GM21723 (cell line): ENCODE measurements at regions not wholly inside any gene's neighbourhood (a gene's known extent, or its start where the extent isn't known, plus 50 kb on each side); places are given as distances from the start of the nearest gene placed in this dataset.

Experiments used
- ATAC-seq: cut with Tn5 transposase; IDR thresholded peaks from one replicate; pipeline ENCODE4 v1.9.1; 2021; ENCODE audit warnings: mild to moderate bottlenecking, moderate library complexity; ENCODE audit not compliant: unreplicated experiment

DNA sequence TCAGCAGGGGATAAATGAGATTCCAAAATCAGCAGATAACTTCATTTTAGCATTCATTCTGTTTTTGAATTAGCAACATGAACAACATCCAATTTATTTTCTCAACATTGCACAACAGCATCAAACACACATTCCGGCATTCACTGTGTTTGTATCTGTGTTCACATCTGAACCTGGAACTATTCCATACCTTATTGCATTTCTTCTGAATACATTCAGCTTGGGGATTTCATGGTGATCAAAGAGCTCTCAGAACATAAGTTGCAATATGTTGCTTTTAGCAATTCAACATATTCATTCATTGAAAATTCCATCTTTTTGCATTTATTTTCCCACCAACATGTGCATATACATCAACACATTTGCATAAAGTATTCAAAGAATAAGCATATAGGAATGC, 1431.7 kb upstream of the PIK3C3 start:
- ATAC-seq = no peak

GRCh38 chr18:40501026-40501425, 1454.0 kb upstream of the PIK3C3 start:
- ATAC-seq = no peak

- no peak for ATAC-seq
Measured at GRCh38 chr18:40494603-40495002, 1460.4 kb upstream of the PIK3C3 start.

DNA sequence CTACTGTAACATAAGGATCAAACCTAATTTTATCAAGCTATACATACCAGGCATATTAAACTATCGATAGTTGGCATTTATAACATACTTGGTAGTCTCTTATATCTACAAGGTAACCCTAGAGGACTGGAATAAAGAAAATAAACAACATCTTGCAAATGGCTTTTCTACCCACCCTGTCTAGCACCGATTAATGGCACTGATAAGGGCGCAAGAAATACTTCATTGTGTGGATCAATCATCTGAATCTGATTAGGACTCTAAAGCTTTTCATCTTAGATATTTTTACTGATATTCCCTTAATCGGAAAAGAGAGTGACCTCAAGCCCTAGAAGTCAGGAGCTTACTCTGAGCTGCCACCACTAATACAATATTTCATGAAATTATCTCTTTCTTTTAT, 1461.7 kb upstream of the PIK3C3 start:
- ATAC-seq = no peak

GRCh38 chr18:40489301-40489700, 1465.7 kb upstream of the PIK3C3 start:
- ATAC-seq = no peak

- no peak for ATAC-seq
Measured at GRCh38 chr18:40485318-40485717, 1469.7 kb upstream of the PIK3C3 start.

DNA sequence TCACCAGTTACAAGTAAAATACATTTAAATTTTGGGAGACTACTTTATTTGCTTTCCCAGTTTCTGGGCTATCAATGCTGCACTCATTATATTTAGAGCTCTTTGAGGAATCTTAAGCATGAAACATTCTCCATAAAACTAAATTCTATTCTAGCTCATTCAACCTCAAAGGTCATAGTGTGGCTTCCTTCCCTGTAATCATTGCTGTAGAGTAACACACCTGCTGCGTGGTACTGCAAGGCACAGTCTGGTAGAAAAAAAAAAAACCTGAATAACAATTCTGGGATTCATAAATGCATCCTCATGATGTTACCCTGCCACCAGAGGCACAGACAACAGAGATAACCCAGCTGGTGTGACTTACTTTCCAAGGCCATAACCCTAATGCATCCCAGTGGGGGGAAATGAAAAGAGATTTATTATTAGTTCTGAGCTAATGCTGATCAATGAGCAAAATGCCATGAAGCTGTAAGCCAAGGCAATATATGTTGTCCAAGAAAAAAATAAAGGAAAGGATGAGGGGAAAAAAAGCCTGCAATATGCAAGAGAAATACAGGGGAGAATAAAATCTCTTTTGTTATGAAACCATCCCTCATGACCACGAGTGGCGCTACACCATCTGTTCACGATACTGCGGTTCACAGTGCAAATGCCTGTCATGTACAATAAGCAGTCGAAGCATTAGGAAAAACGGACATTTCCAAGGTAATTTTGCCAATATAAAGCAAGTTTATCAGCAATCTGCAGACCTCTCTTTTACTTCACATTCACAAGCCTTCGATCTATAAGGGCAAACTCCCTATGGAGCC, 1481.6 kb upstream of the PIK3C3 start:
- ATAC-seq = no peak

GRCh38 chr18:40470723-40471122, 1484.3 kb upstream of the PIK3C3 start:
- no peak for ATAC-seq

DNA sequence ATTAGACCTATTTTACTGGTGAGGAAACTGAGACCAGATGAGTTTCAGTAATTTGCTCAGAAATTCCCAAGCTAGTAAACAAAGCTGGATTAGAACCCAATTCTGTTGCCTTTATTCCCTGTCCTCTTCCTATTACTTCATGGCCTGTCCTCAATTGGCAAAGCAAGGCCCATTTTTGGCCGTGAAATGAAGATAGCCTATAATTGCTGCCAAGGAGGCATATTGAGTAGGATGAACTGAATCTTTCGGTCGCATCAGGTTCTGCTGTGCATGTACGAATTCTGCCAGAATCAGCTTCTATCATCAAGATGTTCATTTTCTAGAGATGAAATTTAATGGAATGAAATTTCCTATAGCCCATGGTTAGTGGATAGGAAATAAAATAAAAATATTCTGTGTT, 1485.2 kb upstream of the PIK3C3 start:
- ATAC-seq = no peak

- ATAC-seq = no peak
Measured at GRCh38 chr18:40469316-40469715, 1485.7 kb upstream of the PIK3C3 start.

- no peak for ATAC-seq
Measured at GRCh38 chr18:40464032-40464431, 1491.0 kb upstream of the PIK3C3 start.

- no peak for ATAC-seq
Measured at GRCh38 chr18:40453903-40454302, 1501.1 kb upstream of the PIK3C3 start.

GRCh38 chr18:40452599-40452998, 1502.4 kb upstream of the PIK3C3 start:
- no peak for ATAC-seq

GRCh38 chr18:40450751-40451150, 1504.3 kb upstream of the PIK3C3 start:
- ATAC-seq = no peak

DNA sequence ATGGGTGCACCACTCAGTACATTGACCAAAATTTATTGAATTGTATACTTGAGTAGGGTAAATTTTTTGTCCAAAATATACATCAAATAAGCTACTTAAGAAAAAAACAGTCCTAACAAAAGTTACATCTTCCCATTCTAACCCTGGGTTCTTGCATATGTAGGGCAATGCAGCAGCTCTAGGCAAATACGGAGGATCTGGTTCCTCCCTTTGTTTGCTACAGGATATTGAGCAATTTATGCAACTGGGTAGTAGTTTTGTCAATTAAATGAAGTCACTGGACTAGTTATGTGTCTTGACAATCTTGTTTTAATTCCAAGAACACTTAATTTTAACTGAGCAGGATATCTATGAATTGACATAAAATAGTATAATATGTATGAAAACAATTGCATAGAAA, 1507.2 kb upstream of the PIK3C3 start:
- no peak for ATAC-seq

DNA sequence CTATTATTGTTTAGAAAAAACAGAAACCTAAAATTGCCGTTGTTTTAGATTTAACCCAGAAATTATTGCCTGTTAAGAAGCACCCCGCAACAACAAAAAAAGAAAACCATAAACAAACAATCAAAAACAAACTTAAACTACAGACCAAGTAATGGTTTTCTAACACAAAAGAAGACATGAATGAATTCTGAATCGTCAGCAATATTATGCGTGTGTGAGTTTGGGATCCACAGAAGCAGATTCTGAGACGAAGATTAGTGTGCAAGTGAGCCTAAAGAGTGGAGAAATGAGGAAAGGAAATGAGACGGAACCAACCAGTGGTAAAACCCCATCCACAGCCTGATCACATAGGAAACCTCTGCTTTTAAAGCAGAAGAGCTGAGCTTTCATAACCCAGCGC, 1514.9 kb upstream of the PIK3C3 start:
- ATAC-seq = no peak

DNA sequence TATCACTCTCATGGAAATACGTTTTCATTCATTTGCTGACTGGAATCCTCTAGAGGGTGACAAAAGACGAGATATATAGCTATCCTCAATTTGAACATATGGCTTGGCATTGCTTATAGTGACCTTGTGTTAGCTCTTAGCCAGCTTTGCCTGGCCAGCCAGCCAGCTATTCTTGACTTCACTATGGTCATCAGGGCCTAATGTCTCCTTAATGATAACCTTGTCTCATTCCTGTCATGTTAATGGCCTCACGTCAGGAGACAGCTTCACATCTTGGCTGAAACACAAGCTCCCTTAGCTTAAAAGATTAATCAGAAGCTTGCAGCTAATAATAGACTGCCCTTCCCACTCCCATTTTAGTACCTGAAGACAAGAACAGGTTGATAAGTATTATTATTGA, 1517.5 kb upstream of the PIK3C3 start:
- ATAC-seq = no peak

DNA sequence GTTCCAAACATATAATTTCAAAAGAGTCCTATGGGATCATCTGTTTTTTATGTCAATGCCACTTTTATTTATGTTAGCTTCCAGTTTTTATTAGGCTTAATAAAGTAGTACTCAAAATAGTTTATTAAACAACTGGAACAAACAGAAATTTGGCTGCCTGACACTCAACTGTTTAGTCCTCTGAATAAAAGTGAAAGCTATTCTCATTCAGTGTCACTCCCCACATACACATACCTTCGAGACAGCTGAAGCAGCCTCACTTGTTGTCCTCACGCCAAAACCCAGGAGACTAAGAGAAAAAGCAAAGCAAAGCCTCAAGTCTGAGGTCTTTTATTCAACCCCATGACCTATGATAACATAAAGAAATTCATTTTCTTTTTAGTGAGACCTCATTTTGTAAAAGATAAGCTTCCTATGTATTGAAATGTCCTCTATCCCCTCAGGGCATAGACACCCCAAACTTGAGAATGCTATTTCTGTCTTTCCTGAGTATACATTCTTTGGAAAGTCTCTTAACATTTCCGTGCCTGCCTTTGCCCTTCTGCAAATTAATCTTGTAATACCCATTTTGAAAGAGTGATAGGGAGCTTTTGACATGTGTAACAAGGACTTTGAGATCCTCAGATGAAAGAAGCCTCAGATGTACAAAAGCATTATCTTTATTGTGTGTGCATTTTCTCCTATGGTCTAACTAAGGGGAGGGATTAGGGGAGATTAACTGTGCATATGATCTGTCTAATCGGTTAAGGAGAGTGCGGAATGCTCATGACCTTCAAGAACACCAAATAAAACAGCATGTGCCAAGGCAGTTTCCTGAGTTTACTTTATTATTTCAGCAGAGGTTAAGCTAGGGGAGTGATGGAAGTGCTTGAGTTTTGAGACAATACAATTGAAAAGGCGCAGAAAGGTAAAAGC, 1523.7 kb upstream of the PIK3C3 start:
- ATAC-seq = no peak

- ATAC-seq = no peak
Measured at GRCh38 chr18:40423291-40423690, 1531.7 kb upstream of the PIK3C3 start.

DNA sequence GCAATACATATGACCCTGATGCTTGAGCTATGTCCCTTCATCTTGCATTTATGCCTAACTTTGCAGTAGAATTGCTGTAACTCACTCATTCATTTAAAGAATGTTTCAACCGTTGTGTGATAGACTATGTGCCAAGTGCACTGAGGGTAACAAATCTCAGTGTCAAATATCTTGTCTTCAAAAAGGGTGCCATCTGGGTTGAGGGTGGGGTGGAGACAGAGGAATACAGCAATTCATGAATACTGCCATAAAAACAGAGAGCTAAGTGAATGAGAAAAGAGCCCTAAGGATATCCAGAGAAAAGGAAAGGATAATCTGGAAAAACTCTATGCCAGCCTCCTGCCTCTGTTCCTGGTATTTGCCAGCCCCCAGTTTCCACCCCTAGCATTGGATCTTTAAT, 1534.4 kb upstream of the PIK3C3 start:
- no peak for ATAC-seq

- no peak for ATAC-seq
Measured at GRCh38 chr18:40417501-40417900, 1537.5 kb upstream of the PIK3C3 start.

GRCh38 chr18:40415821-40416220, 1539.2 kb upstream of the PIK3C3 start:
- ATAC-seq = no peak
